Gastrocnemius medialis (tissue), 4 donors: ENCODE measurements at regions not wholly inside any gene's neighbourhood (a gene's known extent, or its start where the extent isn't known, plus 50 kb on each side); places are given as distances from the start of the nearest gene placed in this dataset.
"Not testable (repeated sequence)": the region's sequence is repeated elsewhere in the genome, so short reads cannot be mapped to it uniquely, and the experiment has no call there.

ENCODE experiments used
- CTCF ChIP-seq, 5 experiments: fragments of 450-650 bp in 3 of 5; fragments of 200-600 bp in 2 of 5; sonication (generic) in 2 of 5; IDR thresholded peaks in 4 of 5; conservative IDR thresholded peaks in 1 of 5; 1 replicate in 4 of 5; 2 replicates in 1 of 5; pipeline ENCODE4 v1.5.1; 2016 to 2019; ENCODE audit warnings: antibody characterized with exemption in 5 of 5, mild to moderate bottlenecking in 3 of 5, moderate library complexity in 3 of 5
- POLR2A ChIP-seq, 2 donors: fragments of 450-650 bp; IDR thresholded peaks; one replicate each; pipeline ENCODE4 v1.6.1; 2017; ENCODE audit warnings: antibody characterized with exemption in 2 of 2, mild to moderate bottlenecking in 2 of 2, moderate library complexity in 2 of 2

- TF ChIP-seq CTCF (IDR thresholded peaks at IDR 0.05 in 4 of 5, conservative IDR thresholded peaks at IDR 0.05 in 1 of 5); POLR2A (IDR thresholded peaks at IDR 0.05): not testable (repeated sequence)
These were observed 737.8 kb upstream of the TPTE start for GRCh38 chr21:9783587-9783986.
